H7 (cell line): ENCODE measurements at regions not wholly inside any gene's neighbourhood (a gene's known extent, or its start where the extent isn't known, plus 50 kb on each side); places are given as distances from the start of the nearest gene placed in this dataset.

Source experiments
- DNase-seq: peaks from one replicate; pipeline ENCODE4 v3.0.0; 2012
- H3K27me3 ChIP-seq: 2 replicates; pipeline ENCODE4 v1.6.0; 2011; ENCODE audit warnings: mild to moderate bottlenecking, low read length; ENCODE audit not compliant: control insufficient read depth, insufficient read depth
- H3K36me3 ChIP-seq: replicated peaks from 2 replicates; pipeline ENCODE4 v1.5.1; 2011; ENCODE audit warnings: low read length; ENCODE audit not compliant: control insufficient read depth, insufficient read depth
- H3K4me3 ChIP-seq: 2 replicates; pipeline ENCODE4 v1.5.1; 2011; ENCODE audit warnings: low read depth, mild to moderate bottlenecking, control low read depth, low read length, moderate library complexity; ENCODE audit not compliant: insufficient read depth

DNA sequence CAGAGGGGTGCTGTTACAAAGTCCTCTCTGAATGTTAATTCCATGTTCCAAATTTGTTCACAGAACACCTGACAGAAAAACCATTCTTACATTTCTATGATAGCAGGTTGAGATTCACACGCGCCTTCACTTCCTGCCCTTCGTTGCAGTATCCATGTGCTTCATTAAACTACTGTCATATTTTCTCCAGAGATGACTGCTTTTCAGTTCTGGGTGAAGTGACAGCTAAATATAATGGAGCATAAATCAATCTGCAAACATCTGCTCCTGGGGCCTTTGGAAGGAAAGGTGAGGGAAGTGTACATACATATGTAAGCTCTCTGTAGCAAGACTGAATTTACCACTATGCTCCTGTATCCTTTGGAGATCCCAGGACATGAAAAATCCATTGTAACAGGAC, 750.2 kb downstream of the HDGFL1 start:
- no peaks in the 10 kb centered on the region for H3K36me3 ChIP-seq
- no peaks in the 10 kb centered on the region for H3K27me3 ChIP-seq
- H3K4me3 ChIP-seq = no peak overlapping the region
- DNase-seq = no peak

DNA sequence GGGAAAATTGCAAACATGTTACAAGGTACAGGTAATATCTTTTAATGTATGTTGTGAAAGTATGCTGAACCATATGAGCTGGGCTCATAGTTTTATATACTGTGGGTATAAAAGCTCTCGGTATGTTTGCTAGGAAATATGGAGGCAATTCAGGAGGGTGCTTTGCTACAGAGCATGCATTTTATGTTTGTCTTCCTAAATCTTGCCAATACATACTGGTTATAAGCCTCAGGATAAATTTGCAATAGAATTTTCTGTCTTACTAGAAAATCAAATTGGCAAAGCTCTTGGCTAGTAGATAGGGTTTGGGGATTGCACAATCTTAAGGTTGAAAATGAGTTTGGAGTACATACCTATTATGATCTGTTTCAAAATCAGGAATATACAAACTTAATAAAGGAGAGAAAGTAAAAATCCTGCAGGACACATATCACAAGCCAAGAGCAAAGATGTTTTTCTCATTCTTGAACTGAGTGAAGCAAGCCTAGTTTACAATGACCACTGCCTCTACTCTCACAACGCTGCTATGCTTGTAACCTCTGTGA, 751.2 kb downstream of the HDGFL1 start:
- no peaks in the 10 kb centered on the region for H3K36me3 ChIP-seq
- no peaks in the 10 kb centered on the region for H3K27me3 ChIP-seq
- no peak overlapping the region for H3K4me3 ChIP-seq

DNA sequence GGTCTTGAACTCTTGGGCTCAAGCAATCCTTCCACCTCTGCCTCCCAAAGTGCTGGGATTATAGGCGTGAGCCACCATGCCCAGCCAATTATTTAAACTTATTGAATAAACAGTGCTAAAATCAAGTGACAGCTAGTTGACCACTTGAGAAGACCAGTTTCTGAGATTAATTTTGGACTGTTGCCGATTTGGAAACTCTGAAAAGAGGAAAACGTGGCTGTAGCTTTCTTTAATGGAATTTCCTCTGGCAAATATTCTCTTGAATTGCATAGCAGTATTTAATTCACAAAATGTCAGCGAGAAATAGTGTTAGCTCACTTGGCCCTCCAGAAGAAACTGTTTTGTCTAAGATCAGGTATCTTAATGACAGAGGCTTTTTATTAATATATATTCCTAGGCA, 754.5 kb downstream of the HDGFL1 start:
- Histone ChIP-seq H3K4me3 (no peak overlapping the region), H3K27me3 (no peaks in the 10 kb centered on the region), H3K36me3 (no peaks in the 10 kb centered on the region)
- no peak for DNase-seq

More for the DNA sequence above, 751.2 kb downstream of the HDGFL1 start:
- DNase-seq = no peak

DNA sequence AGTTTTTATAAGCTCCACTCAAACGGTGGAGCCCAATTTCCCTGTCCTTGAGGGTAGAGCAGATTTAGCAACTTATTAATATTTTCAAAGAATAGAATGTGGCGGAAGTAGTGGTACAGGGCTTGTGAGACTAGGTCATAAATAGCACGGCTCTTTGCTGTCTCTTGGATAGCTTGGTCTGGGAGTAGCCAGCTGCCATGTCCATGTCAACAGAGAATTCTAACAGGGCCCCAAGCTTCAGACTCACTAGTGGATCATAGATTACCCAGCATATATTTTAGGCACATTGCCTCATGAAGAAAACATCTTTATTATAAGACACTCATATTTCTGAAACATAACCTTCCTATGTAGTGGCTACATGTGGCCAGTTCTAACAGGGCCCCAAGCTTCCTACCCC, 755.7 kb downstream of the HDGFL1 start:
- Histone ChIP-seq H3K36me3 (no peaks in the 10 kb centered on the region), H3K27me3 (no peaks in the 10 kb centered on the region), H3K4me3 (no peak overlapping the region)
- no peak for DNase-seq

DNA sequence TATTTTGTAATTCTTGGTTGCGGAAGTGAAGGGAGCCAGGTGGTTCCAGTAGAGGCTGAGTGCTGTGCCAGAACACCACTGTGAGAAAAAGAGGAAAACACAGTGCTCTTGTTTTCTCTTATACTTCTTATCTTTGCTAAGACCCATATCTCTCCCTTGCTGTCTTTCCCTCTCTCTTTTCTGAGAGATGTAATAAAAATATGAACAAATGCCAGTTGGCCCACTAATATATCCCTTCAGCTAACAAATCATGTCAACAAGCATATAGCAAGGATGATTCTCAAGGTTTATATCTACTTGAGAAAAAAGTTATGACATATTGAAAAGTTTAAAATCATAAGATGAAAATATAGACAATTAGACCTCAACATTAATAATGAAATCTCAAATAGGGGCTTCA, 758.3 kb downstream of the HDGFL1 start:
- DNase-seq = no peak

DNA sequence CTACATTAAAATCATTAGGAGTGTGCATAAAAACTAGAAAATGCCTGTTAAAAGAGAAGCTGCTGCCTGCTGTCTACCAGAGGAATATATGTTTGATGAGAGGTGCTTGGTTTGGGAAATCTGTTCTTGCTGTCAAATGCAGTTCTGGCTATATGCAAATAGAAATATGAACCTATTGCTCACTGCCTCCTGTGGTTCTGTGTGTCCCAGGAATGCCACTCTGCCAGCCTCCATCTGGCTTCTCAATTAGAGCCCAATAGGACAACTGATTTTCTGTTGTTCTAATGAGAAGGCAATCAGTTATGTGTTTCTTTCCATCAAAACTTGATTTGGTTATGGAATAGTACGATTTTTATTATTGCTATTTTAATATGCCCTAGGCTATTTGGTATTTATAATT, 759.7 kb downstream of the HDGFL1 start:
- Histone ChIP-seq H3K27me3 (no peaks in the 10 kb centered on the region), H3K4me3 (no peak overlapping the region), H3K36me3 (no peaks in the 10 kb centered on the region)

More for the DNA sequence above, 758.3 kb downstream of the HDGFL1 start:
- Histone ChIP-seq H3K27me3 (no peaks in the 10 kb centered on the region), H3K36me3 (no peaks in the 10 kb centered on the region), H3K4me3 (no peak overlapping the region)

DNA sequence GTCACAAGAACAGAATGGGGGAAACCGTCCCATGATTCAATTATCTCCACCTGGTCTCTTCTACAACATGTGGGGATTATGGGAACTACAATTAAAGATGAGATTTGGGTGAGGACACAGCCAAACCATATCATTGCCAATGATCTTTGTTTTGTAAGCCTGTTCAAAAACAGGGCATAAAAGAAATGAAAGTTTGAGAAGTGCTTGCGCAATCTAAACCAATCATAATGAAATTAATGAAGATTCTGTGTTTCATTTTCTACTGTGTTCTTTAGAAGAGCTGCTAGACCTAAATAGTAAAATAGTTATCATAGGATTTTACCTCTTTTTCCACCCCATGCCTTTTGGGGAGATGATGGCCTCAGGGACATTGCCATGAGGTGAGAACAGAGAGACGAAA, 761.3 kb downstream of the HDGFL1 start:
- no peak for DNase-seq
- H3K36me3 ChIP-seq = no peaks in the 10 kb centered on the region
- H3K27me3 ChIP-seq = no peaks in the 10 kb centered on the region
- H3K4me3 ChIP-seq = no peak overlapping the region

More for the DNA sequence above, 759.7 kb downstream of the HDGFL1 start:
- DNase-seq = no peak

DNA sequence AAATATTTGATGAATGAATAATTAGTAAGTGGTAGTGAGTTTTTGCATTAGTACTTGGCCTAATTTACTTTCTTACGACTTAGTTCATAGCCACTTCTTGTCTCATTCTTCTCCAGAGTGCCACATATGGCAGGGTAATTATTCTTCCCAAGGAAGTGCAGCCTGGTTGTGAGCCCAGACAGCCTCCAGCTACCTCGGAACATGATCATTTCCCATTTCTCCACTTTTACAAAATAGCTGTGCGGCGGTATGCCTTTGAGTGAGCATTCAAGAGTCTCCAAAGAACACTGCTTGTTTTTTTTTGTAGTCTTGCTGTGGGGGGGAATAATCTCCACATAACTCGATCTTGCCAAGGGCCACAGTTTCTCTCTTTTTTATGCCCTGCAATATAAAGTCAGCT, 765.0 kb downstream of the HDGFL1 start:
- Histone ChIP-seq H3K27me3 (no peaks in the 10 kb centered on the region), H3K4me3 (no peak overlapping the region), H3K36me3 (no peaks in the 10 kb centered on the region)
- DNase-seq = no peak

DNA sequence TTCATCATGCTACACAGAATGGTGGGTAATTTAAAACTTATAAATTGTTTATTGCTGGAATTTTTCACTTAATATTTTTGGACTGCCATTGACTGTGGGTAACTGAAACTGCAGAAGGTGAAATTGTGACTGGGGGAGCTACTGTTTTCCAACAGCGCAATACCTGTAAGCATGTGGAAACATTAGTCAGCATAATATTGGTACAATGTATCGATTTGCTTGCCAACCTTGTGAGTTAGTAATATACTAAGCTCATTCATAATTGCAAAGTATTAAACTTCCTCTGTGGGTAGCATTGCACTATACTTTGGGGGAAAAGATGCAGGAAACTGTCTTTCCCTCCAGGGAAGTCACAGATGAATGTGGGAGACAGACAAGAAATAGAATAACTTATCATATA, 766.5 kb downstream of the HDGFL1 start:
- H3K4me3 ChIP-seq = no peak overlapping the region
- DNase-seq = no peak
- no peaks in the 10 kb centered on the region for H3K27me3 ChIP-seq
- no peaks in the 10 kb centered on the region for H3K36me3 ChIP-seq

DNA sequence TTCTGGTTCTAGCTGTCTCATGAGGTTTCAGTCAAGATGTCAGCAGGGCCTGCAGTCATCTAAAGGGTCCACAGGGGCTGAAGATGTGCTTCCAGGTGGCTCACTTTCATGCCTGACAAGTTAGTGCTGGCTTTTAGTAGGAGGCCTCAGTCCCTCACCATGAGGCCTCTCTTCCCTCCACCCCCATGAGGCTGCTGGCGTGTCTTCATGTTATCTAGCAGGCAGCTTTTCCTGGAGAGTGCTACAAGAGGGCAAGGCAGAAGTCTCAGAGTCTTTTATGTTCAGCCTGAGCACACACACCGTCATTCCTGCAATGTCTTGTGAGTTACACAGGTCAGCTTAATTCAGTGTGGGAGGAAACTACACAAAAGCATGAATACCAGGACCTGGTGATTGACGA, 769.9 kb downstream of the HDGFL1 start:
- DNase-seq = no peak
- H3K36me3 ChIP-seq = no peaks in the 10 kb centered on the region
- no peak overlapping the region for H3K4me3 ChIP-seq
- H3K27me3 ChIP-seq = no peaks in the 10 kb centered on the region

DNA sequence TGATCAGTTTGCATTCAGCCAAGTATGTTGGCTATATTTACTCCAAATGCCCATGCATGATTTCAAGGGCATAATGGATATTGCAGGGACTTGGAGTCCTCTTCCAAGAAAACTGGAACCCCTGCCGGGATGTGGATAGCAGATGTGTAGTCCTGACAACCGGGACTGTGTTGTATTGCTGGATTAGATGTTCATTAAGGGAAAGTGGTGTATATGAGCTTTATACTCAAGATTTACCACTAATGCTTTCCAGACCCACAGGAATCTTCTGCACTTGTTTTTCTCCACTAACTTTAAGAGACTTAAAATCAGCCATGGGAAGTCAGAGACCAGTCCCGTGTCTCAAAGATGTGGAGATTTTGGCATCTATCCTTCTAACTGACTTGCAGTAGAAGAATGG, 770.9 kb downstream of the HDGFL1 start:
- no peaks in the 10 kb centered on the region for H3K27me3 ChIP-seq
- H3K4me3 ChIP-seq = no peak overlapping the region
- no peaks in the 10 kb centered on the region for H3K36me3 ChIP-seq
- DNase-seq = no peak

DNA sequence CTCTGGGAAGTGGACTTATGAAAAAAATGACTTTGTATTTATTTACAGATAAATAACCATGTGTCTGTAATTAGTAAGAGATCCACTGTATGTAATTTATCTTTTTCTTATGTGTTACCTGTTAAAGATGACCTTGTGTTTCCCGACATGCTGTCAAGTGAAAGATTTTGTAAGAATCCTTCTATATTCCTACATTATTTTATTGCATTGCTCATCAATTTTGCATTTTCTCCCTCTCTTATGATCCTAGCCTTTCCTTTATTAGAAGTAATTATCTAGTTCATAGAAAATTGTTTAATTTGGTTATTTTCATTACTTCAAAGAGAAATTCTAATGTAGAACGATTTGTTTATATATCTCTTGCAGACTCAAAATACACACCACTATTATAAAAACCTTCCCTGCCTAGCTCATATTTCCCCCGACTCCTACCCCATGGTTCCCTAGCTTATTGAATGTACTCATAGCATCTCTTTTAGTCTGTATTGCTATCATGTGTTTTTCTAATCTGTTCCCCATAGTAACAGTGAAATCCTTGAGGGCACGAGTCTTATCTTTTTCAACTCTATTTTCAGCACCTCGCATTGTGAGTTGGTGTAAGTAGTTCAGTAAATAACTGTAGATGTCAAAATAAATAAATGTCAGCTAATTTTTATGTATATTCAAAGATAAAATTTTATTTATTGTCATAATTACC, 774.4 kb downstream of the HDGFL1 start:
- no peak for DNase-seq

DNA sequence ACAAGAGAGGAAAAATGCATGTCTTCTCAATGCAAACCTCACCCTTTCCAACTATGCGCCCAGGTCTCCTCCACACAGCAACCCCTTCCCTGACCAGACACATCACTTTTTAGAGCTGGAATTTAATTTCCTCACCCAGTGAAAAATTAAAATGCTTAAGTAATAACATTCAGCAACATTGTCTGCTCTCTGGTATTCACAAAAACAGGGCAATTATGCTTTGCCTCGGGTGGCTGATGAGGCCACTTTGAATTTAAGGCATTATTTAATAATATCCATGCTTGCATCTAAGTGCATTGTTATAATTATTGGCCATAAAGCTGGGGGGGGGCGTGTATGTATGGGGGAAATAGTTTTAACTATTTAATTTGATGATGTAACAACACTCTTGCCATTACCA, 777.8 kb upstream of the NRSN1 start:
- no peak for DNase-seq
- Histone ChIP-seq H3K36me3 (no peaks in the 10 kb centered on the region), H3K4me3 (no peak overlapping the region), H3K27me3 (no peaks in the 10 kb centered on the region)

More for the DNA sequence above, 774.4 kb downstream of the HDGFL1 start:
- Histone ChIP-seq H3K36me3 (no peaks in the 10 kb centered on the region), H3K27me3 (no peaks in the 10 kb centered on the region), H3K4me3 (no peak overlapping the region)

DNA sequence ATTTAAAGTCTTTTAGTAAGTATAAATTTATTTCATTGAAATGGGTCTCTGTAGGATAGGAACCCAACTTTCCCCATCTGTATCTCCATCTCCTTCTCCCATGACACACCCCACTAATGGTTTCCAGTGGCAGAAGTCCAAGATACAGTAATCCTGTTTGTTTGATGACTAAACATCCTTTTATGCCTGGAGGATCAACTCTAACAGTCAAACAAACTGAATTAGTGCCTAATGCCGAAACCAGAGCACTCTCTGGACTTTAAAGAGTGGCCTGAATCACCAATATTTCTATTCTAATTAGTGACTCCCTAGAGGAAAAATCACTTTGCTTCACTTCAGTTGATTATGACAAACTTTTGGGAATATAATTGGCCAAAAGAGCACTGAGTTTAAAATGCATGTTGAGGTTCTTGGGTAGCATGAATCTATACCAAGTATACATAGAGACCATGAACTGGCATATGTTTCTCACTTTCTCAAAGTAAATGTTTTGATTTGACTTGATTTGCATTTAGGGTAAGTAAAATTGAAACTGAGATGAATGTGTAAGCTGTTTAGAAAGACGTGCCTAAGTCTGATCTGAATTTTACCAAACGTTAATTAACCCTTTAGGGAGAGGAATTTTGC, 776.4 kb upstream of the NRSN1 start:
- no peak for DNase-seq
- H3K36me3 ChIP-seq = no peaks in the 10 kb centered on the region
- H3K4me3 ChIP-seq = no peak overlapping the region
- no peaks in the 10 kb centered on the region for H3K27me3 ChIP-seq

DNA sequence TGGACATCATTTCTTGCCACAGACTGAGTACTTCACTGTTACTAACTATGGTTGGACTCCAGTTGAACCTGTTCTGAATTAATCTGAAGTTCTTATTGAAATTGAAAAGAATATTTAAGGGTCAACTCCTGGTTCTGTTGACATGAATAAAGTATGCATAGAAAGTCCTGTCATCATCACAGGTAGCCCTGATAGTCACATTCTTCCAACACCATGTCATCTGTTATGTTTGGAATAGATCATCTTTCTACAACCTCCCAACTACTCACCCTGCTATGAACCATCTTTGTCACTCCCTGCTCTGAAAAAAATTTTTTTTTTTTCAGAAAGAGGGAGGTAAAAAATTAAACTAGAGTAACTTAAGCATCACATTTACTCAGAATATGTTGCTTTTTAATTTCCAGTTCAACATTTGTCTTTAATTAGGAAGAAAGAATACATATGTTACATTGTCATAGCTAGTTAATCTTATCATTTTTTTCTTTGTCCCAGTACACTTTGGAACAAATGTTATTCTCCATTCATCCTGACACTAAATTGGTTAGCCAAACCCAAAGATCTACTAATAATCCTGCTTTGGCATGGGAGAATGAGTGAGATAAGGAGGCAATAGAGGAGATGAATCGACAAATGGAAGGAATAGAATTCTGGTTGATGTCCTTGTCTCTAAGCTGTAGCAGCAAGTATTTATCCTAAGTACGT, 775.1 kb upstream of the NRSN1 start:
- H3K4me3 ChIP-seq = no peak overlapping the region
- H3K36me3 ChIP-seq = no peaks in the 10 kb centered on the region
- DNase-seq = no peak
- no peaks in the 10 kb centered on the region for H3K27me3 ChIP-seq
